ENCODE measurements at regions not wholly inside any gene's neighbourhood (a gene's known extent, or its start where the extent isn't known, plus 50 kb on each side); places are given as distances from the start of the nearest gene placed in this dataset.

DNA sequence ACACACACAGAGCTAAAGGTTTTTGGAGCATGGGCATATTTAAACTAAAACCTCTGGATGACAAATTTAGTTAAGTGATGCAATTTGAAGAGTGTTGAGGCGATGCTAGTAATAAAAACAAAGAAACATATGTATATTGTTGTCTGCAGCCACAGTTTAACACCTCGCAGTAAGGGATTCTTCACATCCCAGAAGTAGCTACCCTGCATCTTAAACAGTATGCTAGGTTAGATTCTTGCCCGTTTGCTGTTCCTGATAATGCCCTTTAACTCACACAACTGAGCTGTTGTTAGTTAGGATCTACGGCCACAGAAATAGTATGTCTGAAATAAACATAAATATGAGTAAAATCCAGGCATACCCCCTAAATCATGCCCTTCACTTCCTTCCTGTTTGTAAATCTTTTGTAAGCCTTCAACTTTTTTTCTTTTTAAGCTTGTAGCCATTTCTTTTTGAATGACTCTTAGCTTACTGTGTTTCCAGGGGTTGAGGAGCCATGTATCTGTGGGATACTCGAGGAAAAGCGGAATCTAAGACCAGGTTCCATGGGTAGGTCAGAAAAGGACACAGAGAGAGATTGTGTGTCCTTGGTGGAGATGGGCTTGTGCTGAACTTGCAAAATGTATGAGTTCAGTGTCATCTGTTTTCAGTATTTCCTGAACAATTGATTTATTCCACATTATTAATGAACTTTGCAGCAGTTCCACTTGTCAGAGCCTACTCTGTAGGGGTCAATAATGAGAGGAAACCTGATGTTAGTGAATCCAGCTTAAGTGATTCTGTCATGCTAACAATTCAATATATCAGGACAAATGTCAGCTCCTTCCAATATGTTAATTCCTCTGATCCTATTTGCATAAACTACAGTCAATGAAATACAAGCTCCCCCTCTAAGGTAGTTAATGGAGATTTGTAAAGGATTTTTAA is 349.6 kb downstream of the GPAT3 start:
- Histone ChIP-seq H3K4me1 (ENCODE audit: control insufficient read depth in 2 of 3, insufficient read depth in 2 of 3, low read depth in 1 of 3, low read length in 3 of 3) (no peaks in the 10 kb centered on the region), H3K36me3 (ENCODE audit: control insufficient read depth in 2 of 3, insufficient read depth in 3 of 3, low read length in 3 of 3) (no peaks in the 10 kb centered on the region), H3K4me3 (ENCODE audit: low read length in 3 of 3) (no peak overlapping the region), H3K9ac (ENCODE audit: low read length in 3 of 3) (no peak overlapping the region), H3K27ac (ENCODE audit: low read depth in 2 of 2, low read length in 2 of 2) (no peak overlapping the region), H3K27me3 (ENCODE audit: control insufficient read depth, insufficient read depth, low read length) (no peaks in the 10 kb centered on the region), H3K9me3 (ENCODE audit: control insufficient read depth in 2 of 3, insufficient read depth in 1 of 3, low read length in 3 of 3) (no peaks in the 10 kb centered on the region)
- intact Hi-C loops (cut with DNase I) = no loop called here
- no peak for DNase-seq
- no peak for FAIRE-seq
- TF ChIP-seq, protein P1, sequence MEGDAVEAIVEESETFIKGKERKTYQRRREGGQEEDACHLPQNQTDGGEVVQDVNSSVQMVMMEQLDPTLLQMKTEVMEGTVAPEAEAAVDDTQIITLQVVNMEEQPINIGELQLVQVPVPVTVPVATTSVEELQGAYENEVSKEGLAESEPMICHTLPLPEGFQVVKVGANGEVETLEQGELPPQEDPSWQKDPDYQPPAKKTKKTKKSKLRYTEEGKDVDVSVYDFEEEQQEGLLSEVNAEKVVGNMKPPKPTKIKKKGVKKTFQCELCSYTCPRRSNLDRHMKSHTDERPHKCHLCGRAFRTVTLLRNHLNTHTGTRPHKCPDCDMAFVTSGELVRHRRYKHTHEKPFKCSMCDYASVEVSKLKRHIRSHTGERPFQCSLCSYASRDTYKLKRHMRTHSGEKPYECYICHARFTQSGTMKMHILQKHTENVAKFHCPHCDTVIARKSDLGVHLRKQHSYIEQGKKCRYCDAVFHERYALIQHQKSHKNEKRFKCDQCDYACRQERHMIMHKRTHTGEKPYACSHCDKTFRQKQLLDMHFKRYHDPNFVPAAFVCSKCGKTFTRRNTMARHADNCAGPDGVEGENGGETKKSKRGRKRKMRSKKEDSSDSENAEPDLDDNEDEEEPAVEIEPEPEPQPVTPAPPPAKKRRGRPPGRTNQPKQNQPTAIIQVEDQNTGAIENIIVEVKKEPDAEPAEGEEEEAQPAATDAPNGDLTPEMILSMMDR (IDR thresholded peaks at IDR 0.05; ENCODE audit: borderline replicate concordance, extremely low read depth, insufficient read depth) = no peak

DNA sequence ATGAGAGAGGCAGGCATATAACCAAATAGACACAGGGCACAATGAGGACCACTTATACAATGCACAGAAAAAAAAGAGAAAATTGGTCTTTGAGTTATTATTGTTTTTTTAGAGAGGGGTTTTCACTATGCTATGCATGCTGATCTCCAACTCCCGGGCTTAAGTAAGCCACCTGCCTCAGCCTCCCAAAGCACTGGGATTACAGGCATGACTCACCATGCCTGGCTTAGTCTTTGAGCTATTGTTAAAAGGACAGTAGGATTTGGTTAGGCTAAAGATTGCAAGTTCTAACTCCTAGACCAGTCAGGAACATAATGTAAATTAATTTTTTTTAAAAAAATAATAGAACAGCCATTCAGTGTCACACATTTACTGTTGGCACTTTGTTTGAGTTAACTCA is 340.1 kb downstream of the GPAT3 start:
- FAIRE-seq = no peak
- no peaks in the 10 kb centered on the region for H3K9me3 ChIP-seq (ENCODE audit: control insufficient read depth in 2 of 3, insufficient read depth in 1 of 3, low read length in 3 of 3)

DNA sequence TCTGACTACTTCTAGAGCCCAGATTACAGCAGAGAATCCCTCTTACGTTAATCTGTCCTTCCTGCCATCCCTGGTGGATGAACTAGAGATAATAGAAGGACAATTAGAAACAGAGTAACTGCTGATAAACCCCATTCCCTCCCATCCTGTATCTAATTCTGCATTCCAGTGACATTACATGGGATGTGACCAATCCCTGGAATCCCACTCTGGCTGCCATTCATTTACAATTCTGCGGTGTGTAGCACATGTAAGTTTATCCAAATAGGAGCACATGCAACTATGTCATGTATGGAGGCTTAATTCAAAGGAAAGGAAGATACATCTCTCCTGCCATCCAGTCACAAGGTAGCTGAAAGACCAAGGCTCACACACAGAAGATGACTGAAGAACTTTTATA is 339.5 kb downstream of the GPAT3 start:
- H3K9me3 ChIP-seq (ENCODE audit: control insufficient read depth in 2 of 3, insufficient read depth in 1 of 3, low read length in 3 of 3) = no peaks in the 10 kb centered on the region
- DNase-seq = no peak
- H3K27ac ChIP-seq (ENCODE audit: low read depth in 2 of 2, low read length in 2 of 2) = no peak overlapping the region
- TF ChIP-seq, protein P1 (IDR thresholded peaks at IDR 0.05; ENCODE audit: borderline replicate concordance, extremely low read depth, insufficient read depth) = no peak
- intact Hi-C loops (cut with DNase I) = no loop called here
- no peak overlapping the region for H3K4me3 ChIP-seq (ENCODE audit: low read length in 3 of 3)
- H3K27me3 ChIP-seq (ENCODE audit: control insufficient read depth, insufficient read depth, low read length) = no peaks in the 10 kb centered on the region
- FAIRE-seq = no peak
- no peaks in the 10 kb centered on the region for H3K4me1 ChIP-seq (ENCODE audit: control insufficient read depth in 2 of 3, insufficient read depth in 2 of 3, low read depth in 1 of 3, low read length in 3 of 3)
- no peak overlapping the region for H3K9ac ChIP-seq (ENCODE audit: low read length in 3 of 3)
- H3K36me3 ChIP-seq (ENCODE audit: control insufficient read depth in 2 of 3, insufficient read depth in 3 of 3, low read length in 3 of 3) = no peaks in the 10 kb centered on the region

More for the DNA sequence above, 340.1 kb downstream of the GPAT3 start:
- Histone ChIP-seq H3K27ac (ENCODE audit: low read depth in 2 of 2, low read length in 2 of 2) (no peak overlapping the region), H3K9ac (ENCODE audit: low read length in 3 of 3) (no peak overlapping the region), H3K36me3 (ENCODE audit: control insufficient read depth in 2 of 3, insufficient read depth in 3 of 3, low read length in 3 of 3) (no peaks in the 10 kb centered on the region), H3K4me1 (ENCODE audit: control insufficient read depth in 2 of 3, insufficient read depth in 2 of 3, low read depth in 1 of 3, low read length in 3 of 3) (no peaks in the 10 kb centered on the region), H3K4me3 (ENCODE audit: low read length in 3 of 3) (no peak overlapping the region), H3K27me3 (ENCODE audit: control insufficient read depth, insufficient read depth, low read length) (no peaks in the 10 kb centered on the region)
- intact Hi-C loops (cut with DNase I) = no loop called here
- no peak for DNase-seq
- TF ChIP-seq, protein P1 (IDR thresholded peaks at IDR 0.05; ENCODE audit: borderline replicate concordance, extremely low read depth, insufficient read depth) = no peak
